ENCODE measurements at regions not wholly inside any gene's neighbourhood (a gene's known extent, or its start where the extent isn't known, plus 50 kb on each side); places are given as distances from the start of the nearest gene placed in this dataset.
A peak's percentile ranks its signal among the peaks of the same experiment; 100 is the strongest.

- Histone ChIP-seq H3K9me3 (ENCODE audit: low read depth, low read length, poor library complexity, severe bottlenecking) (no peaks in the 10 kb centered on the region), H3K27ac (ENCODE audit: low read depth, low read length, poor library complexity, severe bottlenecking) (no peak overlapping the region), H3K4me3 (ENCODE audit: low read depth, low read length, poor library complexity, severe bottlenecking) (no peak overlapping the region), H3K4me1 (ENCODE audit: insufficient read depth, low read length, poor library complexity, severe bottlenecking) (peaks cover 7% of the 10 kb centered on the region), H3K36me3 (ENCODE audit: insufficient read depth, low read length, poor library complexity, severe bottlenecking) (no peaks in the 10 kb centered on the region), H3K27me3 (replicated peaks; ENCODE audit: insufficient read depth, low read depth, low read length, poor library complexity) (peaks cover 15% of the 10 kb centered on the region)
- TF ChIP-seq EZH2 (IDR thresholded peaks at IDR 0.05; ENCODE audit: borderline replicate concordance, low read depth, low read length, poor library complexity, severe bottlenecking) (no peak), CTCF (conservative IDR thresholded peaks at IDR 0.05; ENCODE audit: low read depth, low read length) (peak; percentile 96)
- intact Hi-C loops (cut with micrococcal nuclease; ENCODE audit: unreplicated experiment) = loop anchor here (1.0 kb wide), 3 partner anchors 147 to 260 kb away; no protein-coding TSS in a partner anchor
- CTCF ChIA-PET = interaction anchor here (0.5 to 2.5 kb wide), 10 partner anchors 86 to 261 kb away, joined by 3 to 39 read pairs (median 4); no protein-coding TSS in a partner anchor
- peak; percentile 88 for DNase-seq (ENCODE audit: low spot score)
- POLR2A ChIA-PET (ENCODE audit: low non-redundant PET) = no interaction called here
- BruUV-seq (replicated peaks) = no TSS peak
Observed at GRCh38 chr12:132414634-132415326, 75.2 kb upstream of the FBRSL1 start.

GRCh38 chr12:132413931-132414588, 75.9 kb upstream of the FBRSL1 start:
- Histone ChIP-seq H3K4me1 (ENCODE audit: insufficient read depth, low read length, poor library complexity, severe bottlenecking) (peaks cover 2% of the 10 kb centered on the region), H3K36me3 (ENCODE audit: insufficient read depth, low read length, poor library complexity, severe bottlenecking) (no peaks in the 10 kb centered on the region), H3K27ac (ENCODE audit: low read depth, low read length, poor library complexity, severe bottlenecking) (no peak overlapping the region), H3K27me3 (replicated peaks; ENCODE audit: insufficient read depth, low read depth, low read length, poor library complexity) (peaks cover 10% of the 10 kb centered on the region), H3K9me3 (ENCODE audit: low read depth, low read length, poor library complexity, severe bottlenecking) (no peaks in the 10 kb centered on the region), H3K4me3 (ENCODE audit: low read depth, low read length, poor library complexity, severe bottlenecking) (no peak overlapping the region)
- ChIA-PET CTCF (interaction anchor here (0.7 to 2.5 kb wide), 12 partner anchors 13 to 294 kb away, joined by 3 to 39 read pairs (median 4); no protein-coding TSS in a partner anchor), POLR2A (ENCODE audit: low non-redundant PET) (no interaction called here)
- intact Hi-C loops (cut with micrococcal nuclease; ENCODE audit: unreplicated experiment) = loop anchor here (1.0 kb wide), 1 partner anchor 260 kb away; no protein-coding TSS in a partner anchor
- BruUV-seq (replicated peaks) = no TSS peak
- TF ChIP-seq EZH2 (IDR thresholded peaks at IDR 0.05; ENCODE audit: borderline replicate concordance, low read depth, low read length, poor library complexity, severe bottlenecking) (no peak), CTCF (conservative IDR thresholded peaks at IDR 0.05; ENCODE audit: low read depth, low read length) (peak; percentile 81)
- DNase-seq (ENCODE audit: low spot score) = peak; percentile 42

GRCh38 chr12:132411457-132411856, 78.5 kb upstream of the FBRSL1 start:
- intact Hi-C loops (cut with micrococcal nuclease; ENCODE audit: unreplicated experiment) = no loop called here
- H3K9me3 ChIP-seq (ENCODE audit: low read depth, low read length, poor library complexity, severe bottlenecking) = no peaks in the 10 kb centered on the region
- H3K27me3 ChIP-seq (replicated peaks; ENCODE audit: insufficient read depth, low read depth, low read length, poor library complexity) = no peaks in the 10 kb centered on the region
- no peak overlapping the region for H3K27ac ChIP-seq (ENCODE audit: low read depth, low read length, poor library complexity, severe bottlenecking)
- TF ChIP-seq CTCF (conservative IDR thresholded peaks at IDR 0.05; ENCODE audit: low read depth, low read length) (no peak), EZH2 (IDR thresholded peaks at IDR 0.05; ENCODE audit: borderline replicate concordance, low read depth, low read length, poor library complexity, severe bottlenecking) (no peak)
- peaks cover 12% of the 10 kb centered on the region for H3K4me1 ChIP-seq (ENCODE audit: insufficient read depth, low read length, poor library complexity, severe bottlenecking)
- ChIA-PET POLR2A (ENCODE audit: low non-redundant PET) (no interaction called here), CTCF (interaction anchor here (0.6 kb wide), 1 partner anchor 206 kb away, joined by 3 read pairs; no protein-coding TSS in a partner anchor)
- H3K36me3 ChIP-seq (ENCODE audit: insufficient read depth, low read length, poor library complexity, severe bottlenecking) = no peaks in the 10 kb centered on the region
- H3K4me3 ChIP-seq (ENCODE audit: low read depth, low read length, poor library complexity, severe bottlenecking) = no peak overlapping the region
- DNase-seq (ENCODE audit: low spot score) = peak; percentile 33
- no TSS peak for BruUV-seq (replicated peaks)
